NCI-H774 (cell line): ENCODE measurements at regions not wholly inside any gene's neighbourhood (a gene's known extent, or its start where the extent isn't known, plus 50 kb on each side); places are given as distances from the start of the nearest gene placed in this dataset.

Source experiments
- DNase-seq: peaks from one replicate; lab custom pipeline; 2025; lab: John Stamatoyannopoulos, UW

GRCh38 chr13:46975173-46975572, 78.3 kb upstream of the HTR2A start:
- no peak for DNase-seq

- no peak for DNase-seq
Measured at GRCh38 chr13:46968450-46968849, 71.6 kb upstream of the HTR2A start.

GRCh38 chr13:46964789-46965527, 68.1 kb upstream of the HTR2A start:
- DNase-seq, result no peak

DNA sequence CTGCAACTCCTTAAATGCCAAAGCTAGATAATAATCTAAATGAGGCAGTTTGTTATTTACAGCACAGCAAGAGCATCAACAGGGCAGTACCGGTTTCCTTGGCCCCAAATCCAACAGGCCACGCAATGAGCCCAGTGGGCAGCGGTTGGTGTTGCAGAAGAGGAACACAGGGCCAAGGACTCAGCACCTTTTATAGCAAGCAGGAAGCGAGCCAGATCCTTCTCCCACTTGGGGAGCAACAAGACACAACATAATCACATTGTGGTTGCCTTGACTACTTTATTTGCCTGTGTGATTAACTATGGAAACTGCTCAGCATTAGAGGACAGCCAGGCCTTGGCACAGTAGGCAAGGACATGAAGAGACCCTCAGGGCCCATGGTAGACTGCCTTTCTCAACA, 67.1 kb upstream of the HTR2A start:
- DNase-seq, result no peak

DNA sequence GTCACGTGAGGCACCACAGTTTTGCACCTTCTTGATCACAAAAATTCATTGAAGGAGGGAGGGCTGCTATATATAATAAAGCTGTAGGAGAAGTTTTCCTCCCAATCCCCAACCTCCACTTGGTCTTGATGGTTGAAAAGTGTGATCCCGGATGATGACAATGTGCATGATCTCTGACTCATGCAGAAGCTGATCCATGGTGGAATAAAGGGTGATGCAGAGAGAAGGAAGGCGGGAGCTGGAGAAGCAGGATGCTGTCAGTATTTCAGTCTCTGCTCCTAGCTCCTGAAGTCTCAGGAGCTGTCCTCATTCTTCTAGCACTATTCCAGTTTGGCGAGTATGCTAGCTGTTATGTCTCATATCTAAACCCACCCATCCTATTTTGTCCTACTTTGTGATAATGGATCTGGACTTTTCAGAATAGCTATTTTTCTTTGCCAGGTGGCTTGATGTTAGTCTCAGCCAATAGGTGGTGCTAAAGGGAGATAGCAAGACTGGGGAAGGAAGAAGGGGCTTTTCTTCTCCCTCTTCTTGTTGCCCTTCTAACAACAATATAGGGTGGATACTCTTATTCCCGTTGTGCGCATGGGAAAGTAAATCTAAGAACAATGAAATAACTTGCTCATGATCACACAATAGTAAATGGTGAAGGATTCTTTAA, 65.6 kb upstream of the HTR2A start:
- no peak for DNase-seq

DNA sequence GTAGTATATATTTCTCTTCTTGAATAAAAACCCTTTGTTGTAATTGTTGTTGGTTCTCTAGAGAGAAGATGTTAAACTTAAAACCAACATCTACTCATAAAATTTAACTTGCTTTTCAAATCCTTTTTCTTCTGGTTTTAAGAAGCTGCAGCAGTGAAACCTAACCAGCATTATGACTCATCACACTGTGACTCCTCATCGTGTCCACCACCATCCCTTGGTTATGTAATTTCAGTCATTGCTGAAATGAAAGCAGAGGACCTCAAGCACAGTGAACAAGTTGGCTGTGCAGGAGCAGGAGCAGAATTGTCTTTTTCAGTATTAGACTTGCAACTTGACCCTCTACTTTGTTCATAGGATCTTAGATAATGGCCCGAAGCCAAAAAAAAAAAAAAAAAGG, 64.9 kb upstream of the HTR2A start:
- DNase-seq, result no peak

DNA sequence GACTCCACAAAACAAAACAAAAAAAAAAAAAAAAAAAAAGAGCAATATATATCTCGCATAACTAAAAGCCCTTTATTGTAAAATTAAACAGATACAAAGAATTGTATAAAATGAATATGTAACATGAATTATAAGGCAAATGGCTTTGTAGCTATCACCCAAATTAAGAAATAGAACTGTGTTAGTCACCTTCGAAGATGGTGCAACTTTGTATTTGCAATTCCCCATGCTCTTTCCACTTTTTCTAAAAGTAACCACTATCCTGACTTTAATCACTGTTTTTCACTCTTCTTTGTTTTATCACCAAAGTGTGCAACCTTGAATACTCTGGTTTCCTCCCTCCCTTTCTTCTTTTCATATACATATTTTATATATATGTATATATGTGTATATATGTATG, 57.1 kb upstream of the HTR2A start:
- no peak for DNase-seq

GRCh38 chr13:46953331-46953730, 56.5 kb upstream of the HTR2A start:
- no peak for DNase-seq

DNA sequence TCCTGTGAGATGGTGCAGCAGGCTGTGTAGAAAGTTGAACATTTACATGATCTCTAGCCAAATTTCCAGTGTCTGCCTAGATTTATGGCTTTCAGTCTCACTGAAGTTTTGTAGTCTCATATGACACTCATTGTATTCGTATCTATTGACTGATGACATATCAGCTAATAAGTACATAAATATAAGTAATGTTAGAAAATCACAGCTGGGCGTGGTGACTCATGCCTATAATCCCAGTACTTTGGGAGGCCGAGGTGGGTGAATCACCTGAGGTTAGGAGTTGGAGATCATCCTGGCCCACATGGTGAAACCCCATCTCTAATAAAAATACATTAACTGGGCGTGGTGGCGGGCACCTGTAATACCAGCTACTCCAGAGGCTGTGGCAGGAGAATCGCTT, 54.7 kb upstream of the HTR2A start:
- no peak for DNase-seq

DNA sequence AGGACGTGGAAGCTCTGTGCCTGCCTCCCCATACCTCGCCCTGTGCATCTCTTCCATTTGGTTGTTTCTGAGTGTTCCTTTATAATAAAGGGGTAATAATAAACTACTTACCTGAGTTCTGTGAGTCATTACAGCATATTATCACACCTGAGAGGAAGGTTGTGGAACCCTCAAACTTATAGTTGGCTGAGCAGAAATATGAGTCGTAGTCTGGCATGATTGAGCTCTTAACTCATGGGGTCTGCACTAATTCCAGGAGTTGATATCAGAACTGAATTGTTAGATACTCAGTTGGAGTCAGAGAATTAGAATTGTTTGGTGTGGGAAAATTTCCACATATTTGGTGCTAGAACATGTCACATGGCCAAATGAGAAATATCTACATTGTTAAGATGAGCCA, 52.4 kb upstream of the HTR2A start:
- no peak for DNase-seq

DNA sequence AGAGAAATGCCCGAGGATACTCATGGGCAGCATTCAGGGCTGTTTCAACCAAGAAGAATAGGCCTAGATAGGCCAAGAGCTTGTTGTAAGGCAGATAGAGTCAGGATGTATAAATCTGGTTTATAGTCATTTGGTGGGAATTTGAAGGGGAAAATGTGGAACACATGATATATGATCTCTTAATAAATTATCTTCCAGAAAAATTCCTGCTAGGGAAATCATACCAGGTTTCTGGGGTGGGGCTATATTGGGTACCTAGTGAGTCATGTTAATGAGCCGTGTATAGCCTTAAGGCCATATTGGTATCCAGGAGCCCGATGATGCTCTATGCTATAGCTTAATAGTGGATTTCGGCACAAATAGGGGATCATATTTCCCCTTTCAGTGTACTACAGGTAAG, 51.5 kb upstream of the HTR2A start:
- no peak for DNase-seq

DNA sequence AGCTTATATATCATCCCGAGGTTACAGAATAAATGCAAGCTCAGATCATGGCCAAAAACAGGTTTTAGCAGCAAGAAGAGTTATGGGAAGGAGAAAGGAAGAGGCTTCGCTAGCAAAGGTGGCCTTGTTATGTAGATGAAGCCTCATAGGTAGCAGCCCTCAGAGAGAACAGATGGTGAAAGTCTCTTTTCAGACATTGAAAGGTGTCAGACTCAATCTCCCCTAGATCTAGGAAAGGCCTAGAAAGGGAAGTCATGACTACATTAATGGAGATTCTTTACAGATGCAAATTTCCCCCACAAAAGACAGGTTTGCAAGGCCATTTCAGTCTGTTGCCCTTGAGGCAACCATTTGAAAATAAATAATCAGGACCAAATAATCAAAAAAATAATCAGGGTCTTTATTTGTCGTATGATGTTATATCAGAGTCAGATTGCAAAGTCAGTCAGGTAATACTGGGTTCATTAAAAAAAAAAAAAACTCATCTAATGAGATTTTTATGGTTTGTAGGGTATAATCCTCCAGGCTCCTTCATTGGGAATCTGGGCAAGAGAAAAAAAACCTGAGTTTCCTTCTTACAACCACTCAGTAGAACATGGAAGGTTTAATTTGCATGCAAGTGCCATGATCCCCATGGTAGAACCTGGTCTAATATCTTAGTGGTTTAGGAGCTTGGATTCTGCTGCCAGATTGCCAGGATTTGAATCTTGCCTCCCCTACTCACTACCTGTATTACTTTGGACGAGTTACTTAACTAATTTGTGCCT, 50.8 kb upstream of the HTR2A start:
- no peak for DNase-seq
